ENCODE measurements at regions not wholly inside any gene's neighbourhood (a gene's known extent, or its start where the extent isn't known, plus 50 kb on each side); places are given as distances from the start of the nearest gene placed in this dataset.
"Not testable (repeated sequence)": the region's sequence is repeated elsewhere in the genome, so short reads cannot be mapped to it uniquely, and the experiment has no call there.

GRCh38 chr1:55768327-55768952, 553.3 kb upstream of the USP24 start:
- no peak overlapping the region for H3K4me3 Mint-ChIP-seq
- no peak overlapping the region for H3K27ac Mint-ChIP-seq
- H3K9me3 Mint-ChIP-seq: no peaks in the 10 kb centered on the region
- no peaks in the 10 kb centered on the region for H3K4me1 Mint-ChIP-seq (ENCODE audit: low read depth)
- no peaks in the 10 kb centered on the region for H3K27me3 Mint-ChIP-seq (ENCODE audit: low read depth)
- H3K36me3 Mint-ChIP-seq (ENCODE audit: low read depth): no peaks in the 10 kb centered on the region

- H3K27ac Mint-ChIP-seq: no peak overlapping the region
- no peak overlapping the region for H3K4me3 Mint-ChIP-seq
- H3K27me3 Mint-ChIP-seq (ENCODE audit: low read depth): no peaks in the 10 kb centered on the region
- H3K36me3 Mint-ChIP-seq (ENCODE audit: low read depth): no peaks in the 10 kb centered on the region
- H3K9me3 Mint-ChIP-seq: no peaks in the 10 kb centered on the region
- no peaks in the 10 kb centered on the region for H3K4me1 Mint-ChIP-seq (ENCODE audit: low read depth)
Observed at GRCh38 chr1:55767171-55767570, 552.0 kb upstream of the USP24 start.

GRCh38 chr1:55765505-55765904, 550.3 kb upstream of the USP24 start:
- H3K27ac Mint-ChIP-seq; H3K9me3 Mint-ChIP-seq; H3K27me3 Mint-ChIP-seq (ENCODE audit: low read depth); H3K36me3 Mint-ChIP-seq (ENCODE audit: low read depth); H3K4me1 Mint-ChIP-seq (ENCODE audit: low read depth); H3K4me3 Mint-ChIP-seq: not testable (repeated sequence)

- H3K4me1 Mint-ChIP-seq (ENCODE audit: low read depth): no peaks in the 10 kb centered on the region
- no peaks in the 10 kb centered on the region for H3K27me3 Mint-ChIP-seq (ENCODE audit: low read depth)
- H3K4me3 Mint-ChIP-seq: no peak overlapping the region
- H3K27ac Mint-ChIP-seq: no peak overlapping the region
- H3K9me3 Mint-ChIP-seq: no peaks in the 10 kb centered on the region
- no peaks in the 10 kb centered on the region for H3K36me3 Mint-ChIP-seq (ENCODE audit: low read depth)
Observed at GRCh38 chr1:55751776-55752175, 536.6 kb upstream of the USP24 start.

- Mint-ChIP-seq H3K36me3 (ENCODE audit: low read depth) (no peaks in the 10 kb centered on the region), H3K9me3 (no peaks in the 10 kb centered on the region), H3K4me3 (no peak overlapping the region), H3K27ac (no peak overlapping the region), H3K4me1 (ENCODE audit: low read depth) (no peaks in the 10 kb centered on the region), H3K27me3 (ENCODE audit: low read depth) (no peaks in the 10 kb centered on the region)
Observed at GRCh38 chr1:55750628-55750995, 535.4 kb upstream of the USP24 start.

- H3K36me3 Mint-ChIP-seq (ENCODE audit: low read depth): no peaks in the 10 kb centered on the region
- no peaks in the 10 kb centered on the region for H3K9me3 Mint-ChIP-seq
- no peak overlapping the region for H3K27ac Mint-ChIP-seq
- H3K27me3 Mint-ChIP-seq (ENCODE audit: low read depth): no peaks in the 10 kb centered on the region
- no peaks in the 10 kb centered on the region for H3K4me1 Mint-ChIP-seq (ENCODE audit: low read depth)
- H3K4me3 Mint-ChIP-seq: no peak overlapping the region
Observed at GRCh38 chr1:55749975-55750627, 534.9 kb upstream of the USP24 start.

GRCh38 chr1:55747408-55747841, 532.3 kb upstream of the USP24 start:
- H3K27ac Mint-ChIP-seq: no peak overlapping the region
- no peak overlapping the region for H3K4me3 Mint-ChIP-seq
- no peaks in the 10 kb centered on the region for H3K27me3 Mint-ChIP-seq (ENCODE audit: low read depth)
- no peaks in the 10 kb centered on the region for H3K9me3 Mint-ChIP-seq
- no peaks in the 10 kb centered on the region for H3K36me3 Mint-ChIP-seq (ENCODE audit: low read depth)
- H3K4me1 Mint-ChIP-seq (ENCODE audit: low read depth): no peaks in the 10 kb centered on the region

GRCh38 chr1:55746710-55747109, 531.5 kb upstream of the USP24 start:
- Mint-ChIP-seq H3K27me3 (ENCODE audit: low read depth) (no peaks in the 10 kb centered on the region), H3K4me1 (ENCODE audit: low read depth) (no peaks in the 10 kb centered on the region), H3K36me3 (ENCODE audit: low read depth) (no peaks in the 10 kb centered on the region), H3K4me3 (no peak overlapping the region), H3K9me3 (no peaks in the 10 kb centered on the region), H3K27ac (no peak overlapping the region)

GRCh38 chr1:55741516-55741915, 526.4 kb upstream of the USP24 start:
- Mint-ChIP-seq H3K4me1 (ENCODE audit: low read depth) (no peaks in the 10 kb centered on the region), H3K27ac (no peak overlapping the region), H3K9me3 (no peaks in the 10 kb centered on the region), H3K4me3 (no peak overlapping the region), H3K36me3 (ENCODE audit: low read depth) (no peaks in the 10 kb centered on the region), H3K27me3 (ENCODE audit: low read depth) (no peaks in the 10 kb centered on the region)

GRCh38 chr1:55735106-55735505, 519.9 kb upstream of the USP24 start:
- Mint-ChIP-seq H3K27ac (no peak overlapping the region), H3K9me3 (no peaks in the 10 kb centered on the region), H3K4me1 (ENCODE audit: low read depth) (no peaks in the 10 kb centered on the region), H3K27me3 (ENCODE audit: low read depth) (no peaks in the 10 kb centered on the region), H3K36me3 (ENCODE audit: low read depth) (no peaks in the 10 kb centered on the region), H3K4me3 (no peak overlapping the region)

- Mint-ChIP-seq H3K27ac (no peak overlapping the region), H3K4me1 (ENCODE audit: low read depth) (no peaks in the 10 kb centered on the region), H3K9me3 (no peaks in the 10 kb centered on the region), H3K27me3 (ENCODE audit: low read depth) (no peaks in the 10 kb centered on the region), H3K36me3 (ENCODE audit: low read depth) (no peaks in the 10 kb centered on the region), H3K4me3 (no peak overlapping the region)
Observed at GRCh38 chr1:55726994-55727393, 511.8 kb upstream of the USP24 start.

- Mint-ChIP-seq H3K27me3 (ENCODE audit: low read depth) (no peaks in the 10 kb centered on the region), H3K27ac (no peak overlapping the region), H3K9me3 (no peaks in the 10 kb centered on the region), H3K36me3 (ENCODE audit: low read depth) (no peaks in the 10 kb centered on the region), H3K4me1 (ENCODE audit: low read depth) (no peaks in the 10 kb centered on the region), H3K4me3 (no peak overlapping the region)
Observed at GRCh38 chr1:55725378-55725777, 510.2 kb upstream of the USP24 start.

- no peak overlapping the region for H3K27ac Mint-ChIP-seq
- no peaks in the 10 kb centered on the region for H3K4me1 Mint-ChIP-seq (ENCODE audit: low read depth)
- H3K27me3 Mint-ChIP-seq (ENCODE audit: low read depth): no peaks in the 10 kb centered on the region
- no peak overlapping the region for H3K4me3 Mint-ChIP-seq
- H3K9me3 Mint-ChIP-seq: no peaks in the 10 kb centered on the region
- no peaks in the 10 kb centered on the region for H3K36me3 Mint-ChIP-seq (ENCODE audit: low read depth)
Observed at GRCh38 chr1:55724551-55725325, 509.6 kb upstream of the USP24 start.

- H3K27ac Mint-ChIP-seq: no peak overlapping the region
- H3K4me1 Mint-ChIP-seq (ENCODE audit: low read depth): no peaks in the 10 kb centered on the region
- no peaks in the 10 kb centered on the region for H3K9me3 Mint-ChIP-seq
- no peaks in the 10 kb centered on the region for H3K27me3 Mint-ChIP-seq (ENCODE audit: low read depth)
- no peaks in the 10 kb centered on the region for H3K36me3 Mint-ChIP-seq (ENCODE audit: low read depth)
- no peak overlapping the region for H3K4me3 Mint-ChIP-seq
Observed at GRCh38 chr1:55723001-55723400, 507.8 kb upstream of the USP24 start.

GRCh38 chr1:55720261-55720660, 505.1 kb upstream of the USP24 start:
- Mint-ChIP-seq H3K36me3 (ENCODE audit: low read depth) (no peaks in the 10 kb centered on the region), H3K9me3 (no peaks in the 10 kb centered on the region), H3K27ac (no peak overlapping the region), H3K4me1 (ENCODE audit: low read depth) (no peaks in the 10 kb centered on the region), H3K27me3 (ENCODE audit: low read depth) (no peaks in the 10 kb centered on the region), H3K4me3 (no peak overlapping the region)

All from T-helper 1 cell treated with Interleukin-12 subunit alpha and Interleukin-12 subunit beta and Interleukin-4 antibody, amounts not matched to agents 30 μg/mL and 1 μg/mL, for 36 hours (primary cell).